ENCODE measurements at regions not wholly inside any gene's neighbourhood (a gene's known extent, or its start where the extent isn't known, plus 50 kb on each side); places are given as distances from the start of the nearest gene placed in this dataset.

- peaks cover 13% of the 10 kb centered on the region for H3K36me3 Mint-ChIP-seq (ENCODE audit: low read depth, unreplicated experiment)
- H3K4me3 Mint-ChIP-seq (ENCODE audit: unreplicated experiment): no peak overlapping the region
- DNase-seq (ENCODE audit: low spot score): no peak
- no peak overlapping the region for H3K27ac Mint-ChIP-seq (ENCODE audit: unreplicated experiment)
- H3K4me1 Mint-ChIP-seq (ENCODE audit: unreplicated experiment): peaks cover 3% of the 10 kb centered on the region
- TF ChIP-seq CTCF (IDR thresholded peaks at IDR 0.05; ENCODE audit: unreplicated experiment): no peak
- peaks cover 12% of the 10 kb centered on the region for H3K9me3 Mint-ChIP-seq (ENCODE audit: unreplicated experiment)
- peaks cover 3% of the 10 kb centered on the region for H3K27me3 Mint-ChIP-seq (ENCODE audit: unreplicated experiment)
These were observed 52.1 kb upstream of the UBE3C start for GRCh38 chr7:157086508-157087187.

GRCh38 chr7:157087646-157088045, 51.1 kb upstream of the UBE3C start:
- no peak for TF ChIP-seq CTCF (IDR thresholded peaks at IDR 0.05; ENCODE audit: unreplicated experiment)
- Mint-ChIP-seq H3K27me3 (ENCODE audit: unreplicated experiment) (peaks cover 3% of the 10 kb centered on the region), H3K36me3 (ENCODE audit: low read depth, unreplicated experiment) (peaks cover 13% of the 10 kb centered on the region), H3K4me1 (ENCODE audit: unreplicated experiment) (peaks cover 3% of the 10 kb centered on the region), H3K9me3 (ENCODE audit: unreplicated experiment) (peaks cover 12% of the 10 kb centered on the region), H3K4me3 (ENCODE audit: unreplicated experiment) (no peak overlapping the region), H3K27ac (ENCODE audit: unreplicated experiment) (no peak overlapping the region)
- DNase-seq (ENCODE audit: low spot score): no peak

GRCh38 chr7:157088136-157088535, 50.6 kb upstream of the UBE3C start:
- no peak for TF ChIP-seq CTCF (IDR thresholded peaks at IDR 0.05; ENCODE audit: unreplicated experiment)
- H3K9me3 Mint-ChIP-seq (ENCODE audit: unreplicated experiment): peaks cover 9% of the 10 kb centered on the region
- no peak for DNase-seq (ENCODE audit: low spot score)
- H3K27me3 Mint-ChIP-seq (ENCODE audit: unreplicated experiment): peaks cover 3% of the 10 kb centered on the region
- H3K4me1 Mint-ChIP-seq (ENCODE audit: unreplicated experiment): peaks cover 3% of the 10 kb centered on the region
- H3K36me3 Mint-ChIP-seq (ENCODE audit: low read depth, unreplicated experiment): peaks cover 11% of the 10 kb centered on the region
- H3K27ac Mint-ChIP-seq (ENCODE audit: unreplicated experiment): no peak overlapping the region
- H3K4me3 Mint-ChIP-seq (ENCODE audit: unreplicated experiment): no peak overlapping the region

Data from endothelial cell (in vitro differentiated cells).